Upper lobe of right lung (tissue), 1 donor: ENCODE measurements at regions not wholly inside any gene's neighbourhood (a gene's known extent, or its start where the extent isn't known, plus 50 kb on each side); places are given as distances from the start of the nearest gene placed in this dataset.
"Not testable (repeated sequence)": the region's sequence is repeated elsewhere in the genome, so short reads cannot be mapped to it uniquely, and the experiment has no call there.

Experiments used
- ATAC-seq: fragments of 200-7000 bp; cut with Tn5 transposase; one replicate; pipeline ENCODE4 v1.9.1; 2020; ENCODE audit warnings: mild to moderate bottlenecking, moderate library complexity
- DNase-seq: peaks from one replicate; pipeline ENCODE4 v3.0.0-alpha.2; 2020
- H3K27ac ChIP-seq: fragments of 200-600 bp; one replicate; pipeline ENCODE4 v1.8.0; 2022
- H3K27me3 ChIP-seq: fragments of 200-600 bp; one replicate; pipeline ENCODE4 v1.8.0; 2022; ENCODE audit warnings: mild to moderate bottlenecking
- H3K36me3 ChIP-seq: fragments of 200-600 bp; one replicate; pipeline ENCODE4 v1.8.0; 2022
- H3K4me1 ChIP-seq: fragments of 200-600 bp; one replicate; pipeline ENCODE4 v1.8.0; 2022
- H3K4me3 ChIP-seq: fragments of 200-600 bp; one replicate; pipeline ENCODE4 v1.8.0; 2022; ENCODE audit warnings: mild to moderate bottlenecking
- H3K9me3 ChIP-seq: fragments of 200-600 bp; one replicate; pipeline ENCODE4 v1.8.0; 2022
- CTCF ChIP-seq: fragments of 200-600 bp; IDR thresholded peaks from one replicate; pipeline ENCODE4 v1.8.0; 2022; ENCODE audit warnings: antibody characterized with exemption
- intact Hi-C: fragments of 100-400 bp; cut with DNase I; formaldehyde crosslinking; loops from one replicate; pipeline ENCODE4 v1.11.0; 2022
- donor health status: DM: no; HTN: yes; CAD: no; lungs with severe emphysema.

GRCh38 chrX:42832764-42833549 lies 55.0 kb upstream of the PPP1R2C start:
- ATAC-seq = no peak
- H3K27ac ChIP-seq = no peak overlapping the region
- intact Hi-C loops = no loop called here
- no peak for DNase-seq
- H3K4me3 ChIP-seq = no peak overlapping the region
- no peaks in the 10 kb centered on the region for H3K36me3 ChIP-seq
- no peaks in the 10 kb centered on the region for H3K27me3 ChIP-seq
- no peaks in the 10 kb centered on the region for H3K4me1 ChIP-seq
- no peak for TF ChIP-seq CTCF
- no peaks in the 10 kb centered on the region for H3K9me3 ChIP-seq

GRCh38 chrX:42833550-42833940 lies 55.6 kb upstream of the PPP1R2C start:
- H3K9me3 ChIP-seq, H3K27me3 ChIP-seq, intact Hi-C loops, H3K4me1 ChIP-seq, ATAC-seq, H3K36me3 ChIP-seq, DNase-seq, H3K4me3 ChIP-seq, H3K27ac ChIP-seq: not testable (repeated sequence)

DNA sequence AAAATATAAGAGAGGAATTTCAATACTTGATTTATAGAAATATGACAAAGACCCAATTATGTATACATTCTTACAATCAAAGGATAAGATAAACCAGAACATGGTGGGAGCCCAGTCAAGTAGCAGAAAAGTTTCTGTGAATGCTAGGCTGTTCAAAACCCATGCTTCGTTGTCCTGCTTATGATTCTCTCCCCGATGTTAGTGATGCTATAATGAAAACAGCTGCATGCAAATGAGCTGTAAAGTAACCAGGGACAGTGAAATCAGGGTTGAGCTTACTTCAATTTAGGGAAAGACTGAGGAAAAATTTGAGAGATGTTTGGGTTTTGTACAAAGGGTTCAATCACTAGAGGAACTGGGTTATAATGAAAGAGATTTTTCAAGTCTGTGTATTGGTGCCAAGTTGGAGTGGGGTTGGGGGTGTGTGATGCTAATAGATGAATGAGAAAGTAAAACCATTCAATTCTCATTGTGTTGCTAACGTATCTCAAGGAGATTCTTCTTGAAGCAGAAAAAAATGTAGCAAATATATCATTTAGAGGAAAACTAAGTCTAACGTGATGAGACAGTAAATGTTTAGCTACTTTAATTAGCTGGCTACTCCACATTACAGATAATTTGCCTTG lies 59.3 kb upstream of the PPP1R2C start:
- DNase-seq (no peak), ATAC-seq (no peak)
- no peaks in the 10 kb centered on the region for H3K27me3 ChIP-seq
- no peak for TF ChIP-seq CTCF
- intact Hi-C loops = no loop called here
- H3K9me3 ChIP-seq = no peaks in the 10 kb centered on the region
- H3K4me3 ChIP-seq = no peak overlapping the region
- H3K36me3 ChIP-seq = no peaks in the 10 kb centered on the region
- H3K4me1 ChIP-seq = no peaks in the 10 kb centered on the region
- H3K27ac ChIP-seq = no peak overlapping the region

GRCh38 chrX:42837747-42838146 lies 59.8 kb upstream of the PPP1R2C start:
- no peak for ATAC-seq

GRCh38 chrX:42839632-42840031 lies 61.7 kb upstream of the PPP1R2C start:
- no peaks in the 10 kb centered on the region for H3K4me1 ChIP-seq
- no peak overlapping the region for H3K27ac ChIP-seq
- ATAC-seq = no peak
- intact Hi-C loops = no loop called here
- DNase-seq = no peak
- no peak overlapping the region for H3K4me3 ChIP-seq
- H3K36me3 ChIP-seq = no peaks in the 10 kb centered on the region
- H3K27me3 ChIP-seq = no peaks in the 10 kb centered on the region
- TF ChIP-seq CTCF = no peak
- no peaks in the 10 kb centered on the region for H3K9me3 ChIP-seq

More at GRCh38 chrX:42837747-42838146, 59.8 kb upstream of the PPP1R2C start:
- Histone ChIP-seq H3K4me1 (no peaks in the 10 kb centered on the region), H3K27ac (no peak overlapping the region), H3K27me3 (no peaks in the 10 kb centered on the region), H3K4me3 (no peak overlapping the region), H3K9me3 (no peaks in the 10 kb centered on the region), H3K36me3 (no peaks in the 10 kb centered on the region)
- intact Hi-C loops = no loop called here
- no peak for TF ChIP-seq CTCF
- no peak for DNase-seq

DNA sequence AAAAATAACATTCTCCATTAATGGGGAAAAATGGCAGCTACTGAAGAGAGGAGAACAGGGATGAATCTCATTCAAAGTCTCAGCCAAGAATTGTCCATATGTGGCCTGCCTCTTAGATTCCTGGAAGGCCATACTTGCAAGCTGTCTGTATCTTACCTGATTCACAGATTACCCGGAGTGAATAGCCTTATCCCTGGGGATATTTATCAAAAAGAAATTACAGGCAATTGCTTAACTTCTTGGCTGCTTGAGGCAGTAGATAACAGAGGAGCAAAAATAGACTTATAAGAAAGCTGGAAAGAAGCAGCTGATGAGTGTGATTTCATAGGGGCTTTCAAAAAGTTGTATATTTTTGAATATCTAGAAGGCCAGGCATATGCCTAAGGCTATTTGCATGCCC lies 68.8 kb upstream of the PPP1R2C start:
- ATAC-seq = no peak
- TF ChIP-seq CTCF = no peak
- no peaks in the 10 kb centered on the region for H3K9me3 ChIP-seq
- H3K4me1 ChIP-seq = no peaks in the 10 kb centered on the region
- H3K27ac ChIP-seq = no peak overlapping the region
- no peak for DNase-seq
- H3K36me3 ChIP-seq = no peaks in the 10 kb centered on the region
- H3K4me3 ChIP-seq = no peak overlapping the region
- H3K27me3 ChIP-seq = no peaks in the 10 kb centered on the region
- intact Hi-C loops = no loop called here
